AML-193 (cell line): ENCODE measurements at regions not wholly inside any gene's neighbourhood (a gene's known extent, or its start where the extent isn't known, plus 50 kb on each side); places are given as distances from the start of the nearest gene placed in this dataset.
"Not testable (repeated sequence)": the region's sequence is repeated elsewhere in the genome, so short reads cannot be mapped to it uniquely, and the experiment has no call there.

Experiments
- DNase-seq, 2 experiments: peaks; one replicate each; lab custom pipeline; 2025; lab: John Stamatoyannopoulos, UW

GRCh38 chr3:107218864-107219269, 158.4 kb upstream of the CCDC54 start:
- DNase-seq: no peak

- no peak for DNase-seq
Measured at GRCh38 chr3:107220538-107220937, 156.7 kb upstream of the CCDC54 start.

GRCh38 chr3:107221856-107222255, 155.4 kb upstream of the CCDC54 start:
- DNase-seq: no peak

- no peak for DNase-seq
Measured at GRCh38 chr3:107222907-107223306, 154.3 kb upstream of the CCDC54 start.

GRCh38 chr3:107224026-107224596, 153.1 kb upstream of the CCDC54 start:
- DNase-seq: no peak

- no peak for DNase-seq
Measured at GRCh38 chr3:107227091-107227490, 150.1 kb upstream of the CCDC54 start.

GRCh38 chr3:107233877-107234276, 143.4 kb upstream of the CCDC54 start:
- DNase-seq: not testable (repeated sequence)

- no peak for DNase-seq
Measured at GRCh38 chr3:107235193-107235927, 141.9 kb upstream of the CCDC54 start.

GRCh38 chr3:107235928-107236315, 141.3 kb upstream of the CCDC54 start:
- DNase-seq: peak; percentile 78 to 82

GRCh38 chr3:107236655-107237337, 140.4 kb upstream of the CCDC54 start:
- no peak for DNase-seq

GRCh38 chr3:107238787-107239186, 138.5 kb upstream of the CCDC54 start:
- DNase-seq: no peak

GRCh38 chr3:107239703-107240102, 137.5 kb upstream of the CCDC54 start:
- no peak for DNase-seq

- peak; percentile 18 to 44 for DNase-seq
Measured at GRCh38 chr3:107240183-107241091, 136.8 kb upstream of the CCDC54 start.

GRCh38 chr3:107241217-107241616, 136.0 kb upstream of the CCDC54 start:
- DNase-seq: peak in 1 of 2 experiments; percentile 6

- no peak for DNase-seq
Measured at GRCh38 chr3:107242579-107242978, 134.7 kb upstream of the CCDC54 start.

GRCh38 chr3:107247116-107247515, 130.1 kb upstream of the CCDC54 start:
- no peak for DNase-seq

GRCh38 chr3:107249132-107249531, 128.1 kb upstream of the CCDC54 start:
- no peak for DNase-seq

- DNase-seq: no peak
Measured at GRCh38 chr3:107250221-107250620, 127.0 kb upstream of the CCDC54 start.

GRCh38 chr3:107251819-107252218, 125.4 kb upstream of the CCDC54 start:
- no peak for DNase-seq

GRCh38 chr3:107256963-107257362, 120.3 kb upstream of the CCDC54 start:
- no peak for DNase-seq

- DNase-seq: no peak
Measured at GRCh38 chr3:107258300-107258699, 118.9 kb upstream of the CCDC54 start.

- DNase-seq: no peak
Measured at GRCh38 chr3:107260207-107260606, 117.0 kb upstream of the CCDC54 start.
